HFF-Myc (cell line): ENCODE measurements at regions not wholly inside any gene's neighbourhood (a gene's known extent, or its start where the extent isn't known, plus 50 kb on each side); places are given as distances from the start of the nearest gene placed in this dataset.

Experiments used
- DNase-seq: peaks from one replicate; pipeline ENCODE4 v3.0.0-alpha.2; 2011; ENCODE audit warnings: low read depth; ENCODE audit errors: extremely low read depth
- H3K4me3 ChIP-seq: replicated peaks from 2 replicates; pipeline ENCODE4 v1.5.1; 2011; ENCODE audit warnings: low read depth, mild to moderate bottlenecking, control low read depth, low read length
- CTCF ChIP-seq: IDR thresholded peaks from 2 replicates; pipeline ENCODE4 v1.5.1; 2012; ENCODE audit warnings: mild to moderate bottlenecking, low read depth, low read length, control low read depth; ENCODE audit errors: missing control alignments

- DNase-seq, result no peak
- no peak for TF ChIP-seq CTCF
- no peak overlapping the region for H3K4me3 ChIP-seq
These were observed 408.5 kb downstream of the SHANK2 start for GRCh38 chr11:70843906-70844305.

DNA sequence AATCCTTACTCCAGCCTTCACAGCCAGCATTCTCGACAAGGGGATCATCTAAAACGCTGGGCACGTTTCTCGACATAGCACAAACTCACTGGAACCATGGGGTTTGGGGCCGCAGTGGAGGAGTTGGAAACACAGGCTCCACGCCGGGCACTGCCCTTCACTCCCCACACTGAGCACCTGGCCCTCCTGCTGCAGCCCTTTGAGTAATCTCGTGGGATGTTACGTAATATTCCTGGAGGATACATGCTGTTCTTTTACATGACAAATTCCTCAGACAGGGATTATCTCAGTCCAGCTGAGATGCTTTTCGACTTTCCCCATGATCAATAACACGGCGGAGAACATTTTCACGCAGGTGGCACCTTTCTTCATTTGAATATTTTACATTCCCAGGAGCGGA is 408.0 kb downstream of the SHANK2 start:
- no peak for TF ChIP-seq CTCF
- H3K4me3 ChIP-seq, result no peak overlapping the region
- DNase-seq, result no peak

- TF ChIP-seq CTCF, result no peak
- no peak overlapping the region for H3K4me3 ChIP-seq
- no peak for DNase-seq
These were observed 406.8 kb downstream of the SHANK2 start for GRCh38 chr11:70845591-70846041.

- H3K4me3 ChIP-seq, result no peak overlapping the region
- TF ChIP-seq CTCF, result no peak
- no peak for DNase-seq
These were observed 405.4 kb downstream of the SHANK2 start for GRCh38 chr11:70846781-70847655.

GRCh38 chr11:70848243-70848750 is 404.1 kb downstream of the SHANK2 start:
- TF ChIP-seq CTCF, result no peak
- no peak for DNase-seq

GRCh38 chr11:70849031-70849430 is 403.3 kb downstream of the SHANK2 start:
- no peak overlapping the region for H3K4me3 ChIP-seq
- no peak for TF ChIP-seq CTCF
- no peak for DNase-seq

More at GRCh38 chr11:70848243-70848750, 404.1 kb downstream of the SHANK2 start:
- H3K4me3 ChIP-seq, result no peak overlapping the region

DNA sequence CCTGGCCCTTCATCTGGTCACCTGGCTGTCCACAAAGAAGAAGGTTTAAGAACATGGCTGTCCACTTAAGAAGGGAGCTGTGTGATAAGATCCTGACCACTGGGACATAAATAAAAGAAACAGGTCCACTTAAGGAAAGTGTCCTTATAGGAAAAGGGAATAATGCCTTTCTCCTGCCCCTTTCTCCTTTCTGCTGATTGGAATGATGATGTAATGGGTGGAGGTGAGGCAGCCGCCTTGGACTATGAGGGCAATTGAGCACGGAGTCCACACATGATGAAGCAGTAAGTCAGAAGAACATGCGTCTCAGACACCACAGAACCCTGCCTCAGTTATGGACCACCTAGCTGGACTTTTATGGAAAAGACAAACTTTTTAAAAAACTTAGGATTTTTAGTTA is 401.1 kb downstream of the SHANK2 start:
- no peak for TF ChIP-seq CTCF
- no peak for DNase-seq
- H3K4me3 ChIP-seq, result no peak overlapping the region
